OCI-LY1 (cell line): ENCODE measurements at regions not wholly inside any gene's neighbourhood (a gene's known extent, or its start where the extent isn't known, plus 50 kb on each side); places are given as distances from the start of the nearest gene placed in this dataset.

ENCODE experiments used
- EZH2 ChIP-seq: fragments of 200-600 bp; sonication (generic), shearing (Covaris generic); IDR thresholded peaks from 2 replicates; pipeline ENCODE4 v1.8.0; 2017; ENCODE audit warnings: borderline replicate concordance, mixed run types, mild to moderate bottlenecking, antibody characterized with exemption, low read length, moderate library complexity, mixed read lengths
- TF ChIP-seq, protein P1 (sequence below): fragments of 200-600 bp; sonication (generic), shearing (Covaris generic); IDR thresholded peaks from 2 replicates; pipeline ENCODE4 v1.5.1; 2017; ENCODE audit warnings: mild to moderate bottlenecking, antibody characterized with exemption, low read length, moderate library complexity, mixed read lengths

DNA sequence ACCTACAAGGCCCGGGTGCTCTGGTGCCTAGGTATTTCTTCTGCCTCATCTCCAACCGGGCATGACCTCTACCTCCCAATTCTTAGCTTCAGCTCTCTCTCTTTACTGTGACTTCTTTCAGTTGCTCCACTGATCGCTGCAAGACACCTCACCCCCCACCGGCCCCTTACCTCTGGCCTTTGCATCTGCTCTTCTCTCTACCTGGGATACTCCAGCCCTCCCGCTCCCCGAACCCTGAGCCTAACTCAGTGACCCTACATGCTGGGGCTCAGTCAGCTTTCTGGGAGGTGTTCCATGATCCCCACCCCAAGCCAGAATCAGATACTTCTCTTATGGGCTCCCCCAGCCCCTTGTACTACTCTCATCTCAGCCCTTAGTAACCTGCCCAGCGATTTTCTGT is 99.6 kb downstream of the EFNB1 start:
- TF ChIP-seq, protein P1, sequence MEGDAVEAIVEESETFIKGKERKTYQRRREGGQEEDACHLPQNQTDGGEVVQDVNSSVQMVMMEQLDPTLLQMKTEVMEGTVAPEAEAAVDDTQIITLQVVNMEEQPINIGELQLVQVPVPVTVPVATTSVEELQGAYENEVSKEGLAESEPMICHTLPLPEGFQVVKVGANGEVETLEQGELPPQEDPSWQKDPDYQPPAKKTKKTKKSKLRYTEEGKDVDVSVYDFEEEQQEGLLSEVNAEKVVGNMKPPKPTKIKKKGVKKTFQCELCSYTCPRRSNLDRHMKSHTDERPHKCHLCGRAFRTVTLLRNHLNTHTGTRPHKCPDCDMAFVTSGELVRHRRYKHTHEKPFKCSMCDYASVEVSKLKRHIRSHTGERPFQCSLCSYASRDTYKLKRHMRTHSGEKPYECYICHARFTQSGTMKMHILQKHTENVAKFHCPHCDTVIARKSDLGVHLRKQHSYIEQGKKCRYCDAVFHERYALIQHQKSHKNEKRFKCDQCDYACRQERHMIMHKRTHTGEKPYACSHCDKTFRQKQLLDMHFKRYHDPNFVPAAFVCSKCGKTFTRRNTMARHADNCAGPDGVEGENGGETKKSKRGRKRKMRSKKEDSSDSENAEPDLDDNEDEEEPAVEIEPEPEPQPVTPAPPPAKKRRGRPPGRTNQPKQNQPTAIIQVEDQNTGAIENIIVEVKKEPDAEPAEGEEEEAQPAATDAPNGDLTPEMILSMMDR = no peak
- TF ChIP-seq EZH2 = no peak
